Endothelial cell of umbilical vein (primary cell): ENCODE measurements at regions not wholly inside any gene's neighbourhood (a gene's known extent, or its start where the extent isn't known, plus 50 kb on each side); places are given as distances from the start of the nearest gene placed in this dataset.

Experiments
- BruUV-seq: library from RNA; stranded (reverse); fragments of 400-500 nt; replicated peaks from 2 replicates; lab custom pipeline; 2021; lab: Mats Ljungman, UMichigan
- CTCF ChIA-PET: fragments of 300-600, 350-600 bp; sonication (Branson Sonifier 250); formaldehyde crosslinking; loops from one replicate; lab custom pipeline; 2021; ENCODE audit warnings: antibody characterized with exemption, inconsistent platforms; lab: Charles Lee
- POLR2A ChIA-PET: fragments of 300-600, 350-600 bp; sonication (Branson Sonifier 250); formaldehyde crosslinking; loops from one replicate; lab custom pipeline; 2021; ENCODE audit warnings: antibody characterized with exemption, inconsistent platforms; lab: Charles Lee
- DNase-seq: peaks from one replicate; pipeline ENCODE4 v3.0.0-alpha.2; 2011; ENCODE audit warnings: low read depth, low spot score
- FAIRE-seq: peaks from 2 replicates; lab custom pipeline; 2011; peaks lifted over from hg19 to GRCh38; lab: Jason Lieb, UNC
- H2AFZ ChIP-seq: 2 replicates; pipeline ENCODE4 v1.6.0; 2012; ENCODE audit warnings: low read depth, low read length, control low read depth, inconsistent platforms
- H3K27ac ChIP-seq: 2 replicates; pipeline ENCODE4 v1.5.1; 2011; ENCODE audit warnings: low read depth, mild to moderate bottlenecking, control low read depth, low read length, moderate library complexity; ENCODE audit not compliant: insufficient read depth
- H3K27me3 ChIP-seq, 2 experiments: 2 replicates each; pipeline versions ENCODE4 v1.6.0 to v1.6.1; 2011; ENCODE audit warnings: low read length in 2 of 2, mixed read lengths in 1 of 2; ENCODE audit not compliant: control insufficient read depth in 2 of 2, insufficient read depth in 2 of 2
- H3K36me3 ChIP-seq, 2 experiments: 2 replicates in 1 of 2; 3 replicates in 1 of 2; pipeline ENCODE4 v1.5.1; 2011; ENCODE audit warnings: low read length in 2 of 2, mild to moderate bottlenecking in 1 of 2, moderate library complexity in 1 of 2; ENCODE audit not compliant: control insufficient read depth in 2 of 2, insufficient read depth in 2 of 2; ENCODE audit errors: extremely low read depth in 1 of 2
- H3K4me1 ChIP-seq: 3 replicates; pipeline ENCODE4 v1.5.1; 2011; ENCODE audit warnings: mild to moderate bottlenecking, low read length; ENCODE audit not compliant: control insufficient read depth, insufficient read depth; ENCODE audit errors: extremely low read depth
- H3K4me2 ChIP-seq: 2 replicates; pipeline ENCODE4 v1.6.1; 2011; ENCODE audit warnings: low read length, control low read depth, mixed read lengths; ENCODE audit not compliant: insufficient read depth
- H3K4me3 ChIP-seq, 3 experiments: fragments of 200-600 bp in 1 of 3; sonication (generic), shearing (Covaris generic) in 1 of 3; replicated peaks in 1 of 3; 2 replicates each; pipeline ENCODE4 v1.5.1; 2011 to 2016; ENCODE audit warnings: control low read depth in 3 of 3, low read length in 3 of 3, mild to moderate bottlenecking in 2 of 3, inconsistent platforms in 1 of 3, low read depth in 1 of 3, moderate library complexity in 1 of 3; ENCODE audit not compliant: insufficient read depth in 1 of 3
- H3K79me2 ChIP-seq: 2 replicates; pipeline ENCODE4 v1.6.0; 2012; ENCODE audit warnings: low read length, inconsistent platforms; ENCODE audit not compliant: control insufficient read depth, insufficient read depth
- H3K9ac ChIP-seq: replicated peaks from 2 replicates; pipeline ENCODE3; 2011; ENCODE audit warnings: low read length, control low read depth; ENCODE audit not compliant: insufficient read depth; ENCODE audit errors: extremely low read depth
- H3K9me1 ChIP-seq: replicated peaks from 3 replicates; pipeline ENCODE4 v1.6.0; 2011; ENCODE audit warnings: mild to moderate bottlenecking, low read length; ENCODE audit not compliant: control insufficient read depth, insufficient read depth; ENCODE audit errors: extremely low read depth
- H3K9me3 ChIP-seq: replicated peaks from 2 replicates; pipeline ENCODE4 v1.5.1; 2012; ENCODE audit warnings: low read length, inconsistent platforms; ENCODE audit not compliant: control insufficient read depth, insufficient read depth
- H4K20me1 ChIP-seq: replicated peaks from 2 replicates; pipeline ENCODE3; 2011; ENCODE audit warnings: mild to moderate bottlenecking, low read length; ENCODE audit not compliant: control insufficient read depth, insufficient read depth; ENCODE audit errors: extremely low read depth
- CTCF ChIP-seq, 2 donors: IDR thresholded peaks; 1 replicate in 1 of 2; 2 replicates in 1 of 2; pipeline ENCODE4 v1.5.1; 2011; ENCODE audit warnings: low read length in 2 of 2, mild to moderate bottlenecking in 2 of 2, moderate library complexity in 2 of 2, control low read depth in 1 of 2, inconsistent platforms in 1 of 2, low read depth in 1 of 2; ENCODE audit not compliant: insufficient read depth in 1 of 2; ENCODE audit errors: extremely low read depth in 1 of 2
- EZH2 ChIP-seq: IDR thresholded peaks from 2 replicates; pipeline ENCODE4 v1.6.1; 2012; ENCODE audit warnings: borderline replicate concordance, low read depth, mild to moderate bottlenecking, moderate library complexity, low read length, inconsistent platforms; ENCODE audit not compliant: severe bottlenecking
- FOS ChIP-seq: IDR thresholded peaks from 2 replicates; pipeline ENCODE4 v1.6.1; 2011; ENCODE audit warnings: mild to moderate bottlenecking, low read length, moderate library complexity, borderline replicate concordance; ENCODE audit not compliant: insufficient read depth
- GATA2 ChIP-seq: IDR thresholded peaks from 2 replicates; pipeline ENCODE4 v1.7.0; 2011; ENCODE audit warnings: low read depth, mild to moderate bottlenecking, moderate library complexity, mixed read lengths, low read length; ENCODE audit not compliant: insufficient read length, insufficient read depth
- JUN ChIP-seq: IDR thresholded peaks from 2 replicates; pipeline ENCODE4 v1.6.1; 2011; ENCODE audit warnings: borderline replicate concordance, low read depth; ENCODE audit not compliant: insufficient read length, insufficient read depth
- MAX ChIP-seq: IDR thresholded peaks from 2 replicates; pipeline ENCODE4 v1.6.1; 2011; ENCODE audit not compliant: insufficient read depth, insufficient read length
- MYC ChIP-seq: IDR thresholded peaks from one replicate; pipeline ENCODE4 v1.6.1; 2011; ENCODE audit warnings: mild to moderate bottlenecking, low read depth, low read length
- POLR2A ChIP-seq: IDR thresholded peaks from 2 replicates; pipeline ENCODE4 v1.6.1; 2012; ENCODE audit warnings: low read depth, mild to moderate bottlenecking, control low read depth, low read length
- POLR2AphosphoS5 ChIP-seq: IDR thresholded peaks from 2 replicates; pipeline ENCODE4 v1.6.1; 2012; ENCODE audit warnings: low read depth, mild to moderate bottlenecking, control low read depth, low read length, moderate library complexity; ENCODE audit not compliant: insufficient read depth
- dilution Hi-C: fragments of 300-500 bp; cut with MboI; formaldehyde crosslinking; loops from one replicate; pipeline ENCODE4 v1.15.0; 2019; ENCODE audit warnings: low sequenced_read_pairs; ENCODE audit not compliant: extremely low pct_ligation_motif_present
- intact Hi-C: fragments of 100-400 bp; cut with micrococcal nuclease; formaldehyde crosslinking; loops from one replicate; pipeline ENCODE4 v1.10.0; 2022

- POLR2A ChIA-PET = no interaction called here
- Histone ChIP-seq H3K36me3 (no peaks in the 10 kb centered on the region), H3K4me2 (no peak overlapping the region), H2AFZ (no peak overlapping the region), H4K20me1 (no peaks in the 10 kb centered on the region), H3K9ac (no peak overlapping the region), H3K9me1 (no peaks in the 10 kb centered on the region), H3K27ac (no peak overlapping the region), H3K4me3 (no peak overlapping the region), H3K79me2 (no peaks in the 10 kb centered on the region), H3K27me3 (no peaks in the 10 kb centered on the region), H3K9me3 (no peaks in the 10 kb centered on the region), H3K4me1 (no peaks in the 10 kb centered on the region)
- TF ChIP-seq FOS (no peak), MAX (no peak), GATA2 (no peak), POLR2A (no peak), JUN (no peak), CTCF (IDR thresholded peaks at IDR 0.05; ENCODE audit: extremely low read depth in 1 of 2, insufficient read depth in 1 of 2, low read depth in 1 of 2, low read length in 2 of 2) (no peak), MYC (no peak), EZH2 (no peak), POLR2AphosphoS5 (no peak)
- no peak for DNase-seq
- dilution Hi-C loops = no loop called here
- no peak for FAIRE-seq
- CTCF ChIA-PET = no interaction called here
- intact Hi-C loops = no loop called here
- no TSS peak for BruUV-seq
These were observed 321.0 kb upstream of the THSD7B start for GRCh38 chr2:136444323-136444722.
